GM12878 (cell line): ENCODE measurements at regions not wholly inside any gene's neighbourhood (a gene's known extent, or its start where the extent isn't known, plus 50 kb on each side); places are given as distances from the start of the nearest gene placed in this dataset.

Experiments
- ATAC-seq: fragments of 200-7000 bp; cut with Tn5 transposase; 3 replicates; pipeline ENCODE4 v1.9.1; 2020; ENCODE audit warnings: mild to moderate bottlenecking, moderate library complexity
- BruUV-seq: library from RNA; stranded (reverse); fragments of 400-500 nt; replicated peaks from 2 replicates; lab custom pipeline; 2021; lab: Mats Ljungman, UMichigan
- CTCF ChIA-PET: fragments of 300-600 bp; sonication (Branson Sonifier 250); formaldehyde crosslinking; extraction: SDS; loops from one replicate; lab custom pipeline; 2021; ENCODE audit warnings: inconsistent platforms; lab: Yijun Ruan, JAX
- POLR2A ChIA-PET: fragments of 350-600 bp; formaldehyde crosslinking; extraction: SDS; loops from one replicate; lab custom pipeline; 2021; ENCODE audit warnings: inconsistent platforms; lab: Charles Lee
- RAD21 ChIA-PET: fragments of 300-600 bp; sonication (Branson Sonifier 250); formaldehyde crosslinking; loops from one replicate; lab custom pipeline; 2023; ENCODE audit warnings: antibody characterized with exemption; ENCODE audit not compliant: unreplicated experiment; lab: Charles Lee
- SMC1A ChIA-PET: fragments of 300-600 bp; sonication (Branson Sonifier 250); formaldehyde crosslinking; loops from one replicate; lab custom pipeline; 2023; ENCODE audit not compliant: unreplicated experiment, uncharacterized antibody; lab: Charles Lee
- DNase-seq: peaks from one replicate; pipeline ENCODE4 v3.0.0-alpha.2; 2011; ENCODE audit warnings: low read depth, low spot score
- FAIRE-seq: peaks from 3 replicates; lab custom pipeline; 2011; peaks lifted over from hg19 to GRCh38; lab: Jason Lieb, UNC
- H2AFZ ChIP-seq: 2 replicates; pipeline ENCODE4 v1.6.0; 2011; ENCODE audit warnings: low read depth, low read length, control low read depth; ENCODE audit not compliant: control insufficient read depth
- H3K27ac ChIP-seq: 2 replicates; pipeline ENCODE4 v1.5.1; 2011; ENCODE audit warnings: control low read depth; ENCODE audit not compliant: control insufficient read depth, insufficient read depth
- H3K27me3 ChIP-seq, 2 experiments: replicated peaks in 1 of 2; 2 replicates each; pipeline versions ENCODE4 v1.6.0 to v1.6.1; 2011; ENCODE audit warnings: low read length in 1 of 2; ENCODE audit not compliant: control insufficient read depth in 2 of 2, insufficient read depth in 2 of 2
- H3K36me3 ChIP-seq, 2 experiments: 2 replicates each; pipeline ENCODE4 v1.5.1; 2011; ENCODE audit warnings: low read length in 1 of 2; ENCODE audit not compliant: control insufficient read depth in 2 of 2, insufficient read depth in 2 of 2
- H3K4me1 ChIP-seq: 2 replicates; pipeline ENCODE4 v1.6.1; 2011; ENCODE audit warnings: mild to moderate bottlenecking, low read length, moderate library complexity, mixed read lengths; ENCODE audit not compliant: control insufficient read depth, insufficient read depth
- H3K4me2 ChIP-seq: 2 replicates; pipeline ENCODE4 v1.6.0; 2011; ENCODE audit warnings: control low read depth; ENCODE audit not compliant: control insufficient read depth, insufficient read depth
- H3K4me3 ChIP-seq: fragments of 200-600 bp; sonication (generic); 2 replicates; pipeline ENCODE4 v1.5.1; 2016
- H3K79me2 ChIP-seq: 2 replicates; pipeline ENCODE4 v1.6.0; 2011; ENCODE audit warnings: low read length; ENCODE audit not compliant: control insufficient read depth, insufficient read depth
- H3K9ac ChIP-seq: 2 replicates; pipeline ENCODE4 v1.8.0; 2011; ENCODE audit warnings: low read length, control low read depth, mixed read lengths; ENCODE audit not compliant: control insufficient read depth, insufficient read depth
- H3K9me3 ChIP-seq: replicated peaks from 3 replicates; pipeline ENCODE4 v1.5.1; 2011; ENCODE audit warnings: mild to moderate bottlenecking, low read length; ENCODE audit not compliant: control insufficient read depth, insufficient read depth
- H4K20me1 ChIP-seq: 2 replicates; pipeline ENCODE4 v1.6.0; 2011; ENCODE audit not compliant: control insufficient read depth, insufficient read depth
- CBX5 ChIP-seq: sonication (generic); IDR thresholded peaks from 2 replicates; pipeline ENCODE4 v1.6.1; 2016; ENCODE audit warnings: low read depth, moderate library complexity, mild to moderate bottlenecking, inconsistent platforms
- MTA3 ChIP-seq: IDR thresholded peaks from 2 replicates; pipeline ENCODE4 v1.6.1; 2012; ENCODE audit warnings: low read length, inconsistent platforms, borderline replicate concordance
- SREBF2 ChIP-seq: IDR thresholded peaks from 2 replicates; pipeline ENCODE4 v1.6.1; 2012; ENCODE audit warnings: mild to moderate bottlenecking, low read length
- WGBS: methylation state at CpG from one replicate; pipeline ENCODE4 v1.1.6; 2016; ENCODE audit warnings: low lambda C conversion rate; ENCODE audit not compliant: insufficient replicate concordance, insufficient coverage; ENCODE audit errors: missing lambda C conversion rate; 5-methylcytosine and 5-hydroxymethylcytosine counted together
- in situ Hi-C: fragments of 300-500 bp; cut with MboI; formaldehyde crosslinking; loops from 9 replicates; pipeline ENCODE4 v1.14.3; 2018; ENCODE audit warnings: mixed read lengths
- intact Hi-C: fragments of 100-400 bp; cut with micrococcal nuclease; formaldehyde crosslinking; loops from one replicate; pipeline ENCODE4 v1.14.2; 2022; ENCODE audit not compliant: unreplicated experiment
- TF ChIP-seq, protein P1 (sequence below): IDR thresholded peaks from 2 replicates; pipeline ENCODE4 v1.6.1; 2011; ENCODE audit warnings: borderline replicate concordance, low read depth, mild to moderate bottlenecking, moderate library complexity, mixed read lengths, low read length; ENCODE audit not compliant: insufficient read depth; ENCODE audit errors: extremely low read length
- TF ChIP-seq, protein P2 (sequence below): fragments of 450-650 bp; IDR thresholded peaks from 2 replicates; pipeline ENCODE4 v1.6.1; 2017; ENCODE audit warnings: low read depth, mild to moderate bottlenecking, moderate library complexity

DNA sequence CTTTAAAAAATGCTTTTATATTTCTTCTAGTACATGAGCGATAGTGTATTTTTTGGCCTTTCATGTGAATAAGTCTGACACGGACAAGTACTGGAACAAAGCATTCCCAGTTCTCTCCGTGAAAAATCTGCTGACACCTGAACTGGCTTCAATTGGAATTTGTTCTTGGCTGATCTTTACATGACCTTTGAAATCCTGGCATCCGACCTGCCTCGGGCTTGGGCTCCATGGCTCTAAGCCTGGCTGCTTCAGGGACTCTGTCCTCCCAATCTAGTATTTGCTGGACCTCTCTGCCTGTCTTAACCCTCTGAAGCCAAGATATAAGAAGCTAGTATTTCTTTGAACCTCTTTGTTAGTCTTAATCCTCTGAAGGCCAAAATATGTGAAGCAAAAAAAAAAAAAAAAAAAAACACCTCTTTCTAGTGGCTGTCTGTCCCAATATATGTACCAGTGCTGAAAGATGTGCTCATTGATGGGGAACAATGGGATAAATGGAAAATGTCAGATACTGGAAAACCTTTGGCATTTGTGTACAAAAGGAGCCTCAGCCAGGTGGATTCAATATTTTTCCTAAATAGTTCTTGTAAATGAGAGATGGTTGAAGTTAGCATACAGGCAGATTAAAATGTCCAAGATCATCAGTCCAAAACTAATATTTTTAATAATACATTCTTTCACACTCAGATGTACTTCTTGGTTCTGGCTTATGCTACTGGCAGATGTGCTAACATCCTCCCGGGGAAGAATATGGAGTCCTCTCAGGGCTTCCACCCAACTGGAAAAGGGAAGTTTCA is 470.6 kb downstream of the TUSC1 start:
- intact Hi-C loops (no loop called here), in situ Hi-C loops (no loop called here)
- Histone ChIP-seq H3K4me3 (no peak overlapping the region), H3K9ac (no peak overlapping the region), H3K9me3 (no peaks in the 10 kb centered on the region), H3K27ac (no peak overlapping the region), H3K79me2 (no peaks in the 10 kb centered on the region), H3K4me1 (no peaks in the 10 kb centered on the region), H2AFZ (no peak overlapping the region), H3K36me3 (no peaks in the 10 kb centered on the region), H3K4me2 (no peak overlapping the region), H3K27me3 (no peaks in the 10 kb centered on the region), H4K20me1 (no peaks in the 10 kb centered on the region)
- ATAC-seq (no peak), FAIRE-seq (no peak), DNase-seq (no peak)
- ChIA-PET SMC1A (no interaction called here), POLR2A (no interaction called here), RAD21 (no interaction called here), CTCF (no interaction called here)
- no TSS peak for BruUV-seq
- TF ChIP-seq, protein P1, sequence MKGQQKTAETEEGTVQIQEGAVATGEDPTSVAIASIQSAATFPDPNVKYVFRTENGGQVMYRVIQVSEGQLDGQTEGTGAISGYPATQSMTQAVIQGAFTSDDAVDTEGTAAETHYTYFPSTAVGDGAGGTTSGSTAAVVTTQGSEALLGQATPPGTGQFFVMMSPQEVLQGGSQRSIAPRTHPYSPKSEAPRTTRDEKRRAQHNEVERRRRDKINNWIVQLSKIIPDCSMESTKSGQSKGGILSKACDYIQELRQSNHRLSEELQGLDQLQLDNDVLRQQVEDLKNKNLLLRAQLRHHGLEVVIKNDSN = no peak
- TF ChIP-seq, protein P2, sequence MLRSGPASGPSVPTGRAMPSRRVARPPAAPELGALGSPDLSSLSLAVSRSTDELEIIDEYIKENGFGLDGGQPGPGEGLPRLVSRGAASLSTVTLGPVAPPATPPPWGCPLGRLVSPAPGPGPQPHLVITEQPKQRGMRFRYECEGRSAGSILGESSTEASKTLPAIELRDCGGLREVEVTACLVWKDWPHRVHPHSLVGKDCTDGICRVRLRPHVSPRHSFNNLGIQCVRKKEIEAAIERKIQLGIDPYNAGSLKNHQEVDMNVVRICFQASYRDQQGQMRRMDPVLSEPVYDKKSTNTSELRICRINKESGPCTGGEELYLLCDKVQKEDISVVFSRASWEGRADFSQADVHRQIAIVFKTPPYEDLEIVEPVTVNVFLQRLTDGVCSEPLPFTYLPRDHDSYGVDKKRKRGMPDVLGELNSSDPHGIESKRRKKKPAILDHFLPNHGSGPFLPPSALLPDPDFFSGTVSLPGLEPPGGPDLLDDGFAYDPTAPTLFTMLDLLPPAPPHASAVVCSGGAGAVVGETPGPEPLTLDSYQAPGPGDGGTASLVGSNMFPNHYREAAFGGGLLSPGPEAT = no peak
- TF ChIP-seq SREBF2 (no peak), CBX5 (no peak), MTA3 (no peak)
- 13% methylated on average over 6 of the region's 6 CpGs for WGBS
